ENCODE measurements at regions not wholly inside any gene's neighbourhood (a gene's known extent, or its start where the extent isn't known, plus 50 kb on each side); places are given as distances from the start of the nearest gene placed in this dataset.

GRCh38 chrX:102995316-102995715 is 58.2 kb downstream of the RAB40AL start:
- H3K27ac ChIP-seq (ENCODE audit: extremely low read depth, low read depth, low read length) = no peak overlapping the region
- no peak for TF ChIP-seq ZBTB49 (tag by site-specific recombination; IDR thresholded peaks at IDR 0.05; ENCODE audit: low read depth)
- no peak for TF ChIP-seq ZNF169 (tag by site-specific recombination; IDR thresholded peaks at IDR 0.05)
- no peak for TF ChIP-seq ZNF473 (tag by site-specific recombination; IDR thresholded peaks at IDR 0.05)
- TF ChIP-seq ZNF311 (tag by site-specific recombination; IDR thresholded peaks at IDR 0.05; ENCODE audit: borderline replicate concordance) = no peak
- TF ChIP-seq ZBTB20 (tag by site-specific recombination; IDR thresholded peaks at IDR 0.05) = no peak
- no peak for TF ChIP-seq AEBP2 (tag by site-specific recombination; IDR thresholded peaks at IDR 0.05; ENCODE audit: borderline replicate concordance)
- no peak for TF ChIP-seq EGR2 (tag by site-specific recombination; IDR thresholded peaks at IDR 0.05; ENCODE audit: low read depth)
- no peak for TF ChIP-seq ZFP69B (tag by site-specific recombination; IDR thresholded peaks at IDR 0.05)
- no peak for TF ChIP-seq ZNF707 (tag by site-specific recombination; IDR thresholded peaks at IDR 0.05)
- TF ChIP-seq SETDB1 (IDR thresholded peaks at IDR 0.05; ENCODE audit: insufficient read length, low read length) = no peak
- TF ChIP-seq ZNF354C (tag by site-specific recombination; IDR thresholded peaks at IDR 0.05; ENCODE audit: borderline replicate concordance, low read depth) = no peak
- POLR2A ChIA-PET = no interaction called here

GRCh38 chrX:103002576-103002975 is 61.4 kb downstream of the BEX1 start:
- ChIA-PET POLR2A (no interaction called here), CTCF (no interaction called here)
- Histone ChIP-seq H3K9me3 (ENCODE audit: control insufficient read depth, insufficient read depth, low read depth, low read length) (no peaks in the 10 kb centered on the region), H3K4me3 (ENCODE audit: low read depth, low read length) (no peak overlapping the region), H3K36me3 (ENCODE audit: control insufficient read depth in 2 of 2, insufficient read depth in 1 of 2, low read length in 2 of 2) (no peaks in the 10 kb centered on the region), H3K27ac (ENCODE audit: extremely low read depth, low read depth, low read length) (no peak overlapping the region), H3K4me1 (ENCODE audit: control insufficient read depth, insufficient read depth, low read length) (no peaks in the 10 kb centered on the region)
- no peak for TF ChIP-seq ZNF112 (tag by site-specific recombination; IDR thresholded peaks at IDR 0.05)
- no peak for TF ChIP-seq ZNF510 (tag by site-specific recombination; IDR thresholded peaks at IDR 0.05; ENCODE audit: insufficient replicate concordance)
- TF ChIP-seq ZNF645 (tag by site-specific recombination; IDR thresholded peaks at IDR 0.05) = no peak
- TF ChIP-seq ZNF248 (tag by site-specific recombination; IDR thresholded peaks at IDR 0.05) = no peak
- TF ChIP-seq ZBTB20 (tag by site-specific recombination; IDR thresholded peaks at IDR 0.05) = no peak
- TF ChIP-seq SP7 (tag by site-specific recombination; IDR thresholded peaks at IDR 0.05) = no peak
- TF ChIP-seq ZNF132 (tag by site-specific recombination; IDR thresholded peaks at IDR 0.05; ENCODE audit: borderline replicate concordance) = no peak
- TF ChIP-seq ZNF488 (tag by site-specific recombination; IDR thresholded peaks at IDR 0.05) = no peak
- no peak for TF ChIP-seq ZBTB6 (tag by site-specific recombination; IDR thresholded peaks at IDR 0.05)
- TF ChIP-seq ZNF791 (tag by site-specific recombination; IDR thresholded peaks at IDR 0.05) = no peak
- TF ChIP-seq ZNF274 (IDR thresholded peaks at IDR 0.05; ENCODE audit: low read length) = no peak
- no peak for TF ChIP-seq ZNF274 (tag by site-specific recombination; IDR thresholded peaks at IDR 0.05; ENCODE audit: borderline replicate concordance)
- TF ChIP-seq ZNF266 (tag by site-specific recombination; IDR thresholded peaks at IDR 0.05; ENCODE audit: low read depth) = no peak
- no peak for TF ChIP-seq OVOL3 (tag by site-specific recombination; IDR thresholded peaks at IDR 0.05)
- TF ChIP-seq KLF16 (tag by site-specific recombination; IDR thresholded peaks at IDR 0.05) = no peak
- TF ChIP-seq ZNF704 (tag by site-specific recombination; IDR thresholded peaks at IDR 0.05) = no peak
- TF ChIP-seq BCL11B (tag by site-specific recombination; IDR thresholded peaks at IDR 0.05; ENCODE audit: low read depth) = no peak
- TF ChIP-seq ZNF830 (tag by site-specific recombination; IDR thresholded peaks at IDR 0.05; ENCODE audit: low read depth) = no peak

More at GRCh38 chrX:102995316-102995715, 58.2 kb downstream of the RAB40AL start:
- H3K36me3 ChIP-seq (ENCODE audit: control insufficient read depth in 2 of 2, insufficient read depth in 1 of 2, low read length in 2 of 2) = no peaks in the 10 kb centered on the region
- no peak overlapping the region for H3K4me3 ChIP-seq (ENCODE audit: low read depth, low read length)
- H3K9me3 ChIP-seq (ENCODE audit: control insufficient read depth, insufficient read depth, low read depth, low read length) = no peaks in the 10 kb centered on the region
- CTCF ChIA-PET = no interaction called here
- H3K4me1 ChIP-seq (ENCODE audit: control insufficient read depth, insufficient read depth, low read length) = no peaks in the 10 kb centered on the region
